ENCODE measurements at regions not wholly inside any gene's neighbourhood (a gene's known extent, or its start where the extent isn't known, plus 50 kb on each side); places are given as distances from the start of the nearest gene placed in this dataset.
"Not testable (repeated sequence)": the region's sequence is repeated elsewhere in the genome, so short reads cannot be mapped to it uniquely, and the experiment has no call there.

GRCh38 chr1:60662486-60663044, 419.8 kb upstream of the NFIA start:
- DNase-seq (ENCODE audit: extremely low spot score), result no peak
- POLR2A ChIA-PET, result no interaction called here
- CTCF ChIA-PET, result no interaction called here

DNA sequence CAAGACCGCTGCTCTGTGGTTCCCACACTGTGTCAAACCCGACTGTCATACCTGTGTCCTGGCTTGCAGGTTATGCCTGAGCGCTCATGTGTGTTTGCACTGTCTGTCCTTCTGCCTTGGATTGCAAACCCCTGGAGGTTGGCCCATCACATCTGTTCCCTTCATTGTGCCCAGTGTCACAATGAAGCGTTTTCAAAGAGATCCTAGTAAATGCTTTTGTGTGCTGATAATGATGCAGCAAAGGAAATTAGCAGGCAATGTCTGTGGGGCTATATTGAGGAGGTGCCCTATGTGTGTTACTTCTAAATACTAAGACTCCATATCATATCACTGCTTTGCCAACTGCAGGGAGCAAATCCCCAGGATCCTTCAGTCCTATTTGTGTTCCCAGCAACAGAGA, 424.4 kb upstream of the NFIA start:
- CTCF ChIA-PET, result no interaction called here
- POLR2A ChIA-PET, result no interaction called here
- DNase-seq (ENCODE audit: extremely low spot score), result no peak
- TF ChIP-seq, protein P1, sequence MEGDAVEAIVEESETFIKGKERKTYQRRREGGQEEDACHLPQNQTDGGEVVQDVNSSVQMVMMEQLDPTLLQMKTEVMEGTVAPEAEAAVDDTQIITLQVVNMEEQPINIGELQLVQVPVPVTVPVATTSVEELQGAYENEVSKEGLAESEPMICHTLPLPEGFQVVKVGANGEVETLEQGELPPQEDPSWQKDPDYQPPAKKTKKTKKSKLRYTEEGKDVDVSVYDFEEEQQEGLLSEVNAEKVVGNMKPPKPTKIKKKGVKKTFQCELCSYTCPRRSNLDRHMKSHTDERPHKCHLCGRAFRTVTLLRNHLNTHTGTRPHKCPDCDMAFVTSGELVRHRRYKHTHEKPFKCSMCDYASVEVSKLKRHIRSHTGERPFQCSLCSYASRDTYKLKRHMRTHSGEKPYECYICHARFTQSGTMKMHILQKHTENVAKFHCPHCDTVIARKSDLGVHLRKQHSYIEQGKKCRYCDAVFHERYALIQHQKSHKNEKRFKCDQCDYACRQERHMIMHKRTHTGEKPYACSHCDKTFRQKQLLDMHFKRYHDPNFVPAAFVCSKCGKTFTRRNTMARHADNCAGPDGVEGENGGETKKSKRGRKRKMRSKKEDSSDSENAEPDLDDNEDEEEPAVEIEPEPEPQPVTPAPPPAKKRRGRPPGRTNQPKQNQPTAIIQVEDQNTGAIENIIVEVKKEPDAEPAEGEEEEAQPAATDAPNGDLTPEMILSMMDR (IDR thresholded peaks at IDR 0.05; ENCODE audit: control extremely low read depth, extremely low read depth, low read depth, missing control alignments), result no peak

More at GRCh38 chr1:60662486-60663044, 419.8 kb upstream of the NFIA start:
- TF ChIP-seq, protein P1 (IDR thresholded peaks at IDR 0.05; ENCODE audit: control extremely low read depth, extremely low read depth, low read depth, missing control alignments), result no peak

- TF ChIP-seq, protein P1 (IDR thresholded peaks at IDR 0.05; ENCODE audit: control extremely low read depth, extremely low read depth, low read depth, missing control alignments), result no peak
- ChIA-PET POLR2A (no interaction called here), CTCF (interaction anchor here (2.1 kb wide), 1 partner anchor 28 kb away, joined by 4 read pairs; no protein-coding TSS in a partner anchor)
- DNase-seq (ENCODE audit: extremely low spot score), result no peak
Observed at GRCh38 chr1:60655679-60656355, 426.5 kb upstream of the NFIA start.

DNA sequence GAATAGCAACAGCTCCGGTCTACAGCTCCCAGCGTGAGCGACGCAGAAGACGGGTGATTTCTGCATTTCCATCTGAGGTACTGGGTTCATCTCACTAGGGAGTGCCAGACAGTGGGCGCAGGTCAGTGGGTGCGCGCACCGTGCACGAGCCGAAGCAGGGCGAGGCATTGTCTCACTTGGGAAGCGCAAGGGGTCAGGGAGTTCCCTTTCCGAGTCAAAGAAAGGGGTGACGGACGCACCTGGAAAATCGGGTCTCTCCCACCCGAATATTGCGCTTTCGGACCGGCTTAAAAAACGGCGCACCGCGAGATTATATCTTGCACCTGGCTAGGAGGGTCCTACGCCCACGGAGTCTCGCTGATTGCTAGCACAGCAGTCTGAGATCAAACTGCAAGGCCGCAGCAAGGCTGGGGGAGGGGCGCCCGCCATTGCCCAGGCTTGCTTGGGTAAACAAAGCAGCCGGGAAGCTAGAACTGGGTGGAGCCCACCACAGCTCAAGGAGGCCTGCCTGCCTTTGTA, 442.3 kb upstream of the NFIA start:
- DNase-seq (ENCODE audit: extremely low spot score); POLR2A ChIA-PET; CTCF ChIA-PET: not testable (repeated sequence)

GRCh38 chr1:60639287-60639686, 443.1 kb upstream of the NFIA start:
- POLR2A ChIA-PET, result no interaction called here
- no peak for DNase-seq (ENCODE audit: extremely low spot score)
- TF ChIP-seq, protein P1 (IDR thresholded peaks at IDR 0.05; ENCODE audit: control extremely low read depth, extremely low read depth, low read depth, missing control alignments), result no peak
- CTCF ChIA-PET, result no interaction called here

- TF ChIP-seq, protein P1 (IDR thresholded peaks at IDR 0.05; ENCODE audit: control extremely low read depth, extremely low read depth, low read depth, missing control alignments), result no peak
- POLR2A ChIA-PET, result no interaction called here
- CTCF ChIA-PET, result no interaction called here
- no peak for DNase-seq (ENCODE audit: extremely low spot score)
Observed at GRCh38 chr1:60637651-60638050, 444.7 kb upstream of the NFIA start.

DNA sequence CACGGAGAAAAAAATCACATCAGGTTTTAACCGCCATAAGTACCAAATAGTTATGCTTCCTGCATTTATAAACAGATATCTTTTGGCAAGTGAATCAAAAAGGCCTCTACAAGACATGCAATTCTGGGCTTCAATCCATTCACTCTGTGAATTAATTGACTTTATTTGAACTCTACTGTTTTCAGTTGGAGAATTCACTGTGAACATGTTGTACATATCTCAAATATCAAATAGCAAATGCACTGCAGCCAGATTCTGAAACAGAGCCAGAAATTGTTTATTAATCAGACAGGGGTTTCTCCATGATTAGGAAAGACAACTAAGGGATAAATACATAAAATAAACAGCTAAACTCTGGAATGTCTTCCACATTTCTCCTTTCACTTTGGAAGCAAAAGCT, 445.4 kb upstream of the NFIA start:
- ChIA-PET CTCF (no interaction called here), POLR2A (no interaction called here)
- TF ChIP-seq, protein P1 (IDR thresholded peaks at IDR 0.05; ENCODE audit: control extremely low read depth, extremely low read depth, low read depth, missing control alignments), result no peak
- DNase-seq (ENCODE audit: extremely low spot score), result no peak
